HCT116 (cell line): ENCODE measurements at regions not wholly inside any gene's neighbourhood (a gene's known extent, or its start where the extent isn't known, plus 50 kb on each side); places are given as distances from the start of the nearest gene placed in this dataset.

Source experiments
- ATAC-seq: fragments of 200-7000 bp; cut with Tn5 transposase; 2 replicates; pipeline ENCODE4 v1.9.1; 2020; ENCODE audit warnings: mild to moderate bottlenecking, moderate library complexity
- BruUV-seq: library from RNA; stranded (reverse); fragments of 400-500 nt; replicated peaks from 2 replicates; lab custom pipeline; 2021; lab: Mats Ljungman, UMichigan
- CTCF ChIA-PET: fragments of 300-600 bp; sonication (Branson Sonifier 250); formaldehyde crosslinking; loops from one replicate; lab custom pipeline; 2021; ENCODE audit warnings: antibody characterized with exemption; lab: Charles Lee
- POLR2A ChIA-PET: fragments of 300-600, 350-600 bp; sonication (Branson Sonifier 250); formaldehyde crosslinking; loops from one replicate; lab custom pipeline; 2021; ENCODE audit warnings: antibody characterized with exemption; lab: Charles Lee
- RAD21 ChIA-PET, 2 experiments: fragments of 300-600 bp; sonication (Branson Sonifier 250); formaldehyde crosslinking; loops; one replicate each; lab custom pipeline; 2023; ENCODE audit warnings: low total read pairs in 2 of 2; ENCODE audit not compliant: uncharacterized antibody in 2 of 2, unreplicated experiment in 2 of 2, low non-redundant PET in 1 of 2; lab: Charles Lee
- DNase-seq: peaks from one replicate; pipeline ENCODE4 v3.0.0-alpha.2; 2010; ENCODE audit warnings: low read depth, low spot score
- H2AFZ ChIP-seq: fragments of 200-600 bp; shearing (Covaris generic), sonication (generic); 2 replicates; pipeline ENCODE4 v1.6.1; 2017; ENCODE audit warnings: low read depth, mixed run types, mixed read lengths, antibody characterized with exemption, low read length; ENCODE audit not compliant: poor library complexity, severe bottlenecking
- H3K27ac ChIP-seq: 2 replicates; pipeline ENCODE4 v1.5.1; 2012; ENCODE audit warnings: low read depth, low read length
- H3K27me3 ChIP-seq: fragments of 200-600 bp; sonication (generic); 2 replicates; pipeline ENCODE4 v1.6.1; 2016; ENCODE audit warnings: mixed run types, low read length, mixed read lengths; ENCODE audit not compliant: insufficient read depth
- H3K36me3 ChIP-seq, 2 experiments: fragments of 200-500 bp in 1 of 2; fragments of 200-600 bp in 1 of 2; sonication (Bioruptor generic) in 1 of 2; sonication (generic) in 1 of 2; 2 replicates each; pipeline versions ENCODE4 v1.5.1 to v1.6.1; 2014 to 2016; ENCODE audit warnings: low read length in 2 of 2, inconsistent platforms in 1 of 2, mixed read lengths in 1 of 2, mixed run types in 1 of 2; ENCODE audit not compliant: insufficient read depth in 2 of 2, control insufficient read depth in 1 of 2
- H3K4me1 ChIP-seq, 2 experiments: fragments of 200-600 bp in 1 of 2; sonication (generic) in 1 of 2; 2 replicates each; pipeline versions ENCODE4 v1.5.1 to v1.6.1; 2012 to 2017; ENCODE audit warnings: low read length in 2 of 2, inconsistent platforms in 1 of 2, mild to moderate bottlenecking in 1 of 2, mixed read lengths in 1 of 2, mixed run types in 1 of 2, moderate library complexity in 1 of 2; ENCODE audit not compliant: insufficient read depth in 2 of 2, control insufficient read depth in 1 of 2
- H3K4me2 ChIP-seq: fragments of 200-600 bp; sonication (generic); 2 replicates; pipeline ENCODE4 v1.6.1; 2017; ENCODE audit warnings: mixed run types, low read length, mixed read lengths
- H3K4me3 ChIP-seq, 2 experiments: fragments of 200-600 bp in 1 of 2; sonication (generic) in 1 of 2; replicated peaks in 1 of 2; 2 replicates each; pipeline ENCODE4 v1.5.1; 2011 to 2016; ENCODE audit warnings: low read length in 2 of 2, control low read depth in 1 of 2, low read depth in 1 of 2, mild to moderate bottlenecking in 1 of 2, mixed read lengths in 1 of 2, mixed run types in 1 of 2
- H3K79me2 ChIP-seq: fragments of 200-600 bp; sonication (generic); 2 replicates; pipeline ENCODE4 v1.6.1; 2017; ENCODE audit warnings: mild to moderate bottlenecking, mixed run types, low read length, moderate library complexity, mixed read lengths; ENCODE audit not compliant: insufficient read depth
- H3K9ac ChIP-seq: fragments of 200-600 bp; sonication (generic); 2 replicates; pipeline ENCODE4 v1.6.1; 2016; ENCODE audit warnings: low read length, mixed read lengths
- H3K9me2 ChIP-seq: fragments of 200-600 bp; sonication (generic), shearing (Covaris generic); 2 replicates; pipeline ENCODE4 v1.6.1; 2017; ENCODE audit warnings: mixed run types, mild to moderate bottlenecking, moderate library complexity; ENCODE audit not compliant: insufficient read depth
- H3K9me3 ChIP-seq, 2 experiments: fragments of 200-500 bp in 1 of 2; fragments of 200-600 bp in 1 of 2; sonication (Bioruptor generic) in 1 of 2; sonication (generic) in 1 of 2; 2 replicates each; pipeline ENCODE4 v1.6.1; 2014 to 2017; ENCODE audit warnings: low read length in 2 of 2, mixed read lengths in 2 of 2, inconsistent platforms in 1 of 2, low read depth in 1 of 2, mild to moderate bottlenecking in 1 of 2, mixed run types in 1 of 2, moderate library complexity in 1 of 2; ENCODE audit not compliant: control insufficient read depth in 1 of 2, insufficient read depth in 1 of 2
- H4K20me1 ChIP-seq: fragments of 200-600 bp; sonication (generic), shearing (Covaris generic); 2 replicates; pipeline ENCODE4 v1.6.1; 2017; ENCODE audit warnings: mixed run types, mild to moderate bottlenecking, moderate library complexity; ENCODE audit not compliant: insufficient read depth
- ATF3 ChIP-seq: IDR thresholded peaks from 2 replicates; pipeline ENCODE4 v1.6.1; 2012
- CEBPB ChIP-seq: IDR thresholded peaks from 2 replicates; pipeline ENCODE4 v1.6.1; 2012; ENCODE audit warnings: low read depth
- EZH2 ChIP-seq: fragments of 200-600 bp; sonication (generic); IDR thresholded peaks from 2 replicates; pipeline ENCODE4 v1.6.1; 2017; ENCODE audit warnings: antibody characterized with exemption, mixed run types
- EZH2phosphoT487 ChIP-seq: fragments of 200-600 bp; IDR thresholded peaks from 2 replicates; pipeline ENCODE4 v1.6.1; 2018; ENCODE audit warnings: antibody characterized with exemption, borderline replicate concordance
- POLR2AphosphoS5 ChIP-seq: IDR thresholded peaks from 2 replicates; pipeline ENCODE4 v1.6.1; 2011; ENCODE audit warnings: mild to moderate bottlenecking, low read depth, low read length, moderate library complexity
- RAD21 ChIP-seq: IDR thresholded peaks from 2 replicates; pipeline ENCODE4 v1.6.1; 2012; ENCODE audit warnings: low read depth, mild to moderate bottlenecking
- SP1 ChIP-seq: IDR thresholded peaks from 2 replicates; pipeline ENCODE4 v1.6.1; 2012; ENCODE audit warnings: low read depth
- TCF7L2 ChIP-seq: IDR thresholded peaks from 2 replicates; pipeline ENCODE4 v1.7.0; 2011; ENCODE audit warnings: borderline replicate concordance, inconsistent platforms; ENCODE audit not compliant: insufficient read depth, insufficient read length; ENCODE audit errors: extremely low read depth
- YY1 ChIP-seq: IDR thresholded peaks from 2 replicates; pipeline ENCODE4 v1.6.1; 2011; ENCODE audit warnings: low read length, low read depth, moderate library complexity, mild to moderate bottlenecking; ENCODE audit not compliant: insufficient replicate concordance; ENCODE audit errors: extremely low read depth
- ZBTB33 ChIP-seq: IDR thresholded peaks from 2 replicates; pipeline ENCODE4 v1.6.1; 2011; ENCODE audit warnings: mild to moderate bottlenecking, low read length, moderate library complexity; ENCODE audit not compliant: insufficient replicate concordance; ENCODE audit errors: extremely low read depth
- intact Hi-C: fragments of 100-400 bp; cut with micrococcal nuclease; formaldehyde crosslinking; loops from 2 replicates; pipeline ENCODE4 v1.10.0; 2022

- ChIA-PET POLR2A (no interaction called here), RAD21 (no interaction called here), CTCF (no interaction called here)
- no peak overlapping the region for H3K4me2 ChIP-seq
- intact Hi-C loops, result no loop called here
- TF ChIP-seq POLR2AphosphoS5 (no peak), TCF7L2 (no peak), ZBTB33 (no peak)
- no peaks in the 10 kb centered on the region for H3K4me1 ChIP-seq
- DNase-seq (no peak), ATAC-seq (no peak)
- H3K4me3 ChIP-seq, result no peak overlapping the region
- no peaks in the 10 kb centered on the region for H3K9me2 ChIP-seq
- no peak overlapping the region for H3K27ac ChIP-seq
- no peak overlapping the region for H2AFZ ChIP-seq
- H3K79me2 ChIP-seq, result no peaks in the 10 kb centered on the region
- no peaks in the 10 kb centered on the region for H3K36me3 ChIP-seq
- H4K20me1 ChIP-seq, result no peaks in the 10 kb centered on the region
- no peak overlapping the region for H3K9ac ChIP-seq
- no peaks in the 10 kb centered on the region for H3K9me3 ChIP-seq
- no TSS peak for BruUV-seq
- H3K27me3 ChIP-seq, result peaks cover 30% of the 10 kb centered on the region; the same call in 1 of the 2 replicates
Measured at GRCh38 chr16:55136356-55137150, 187.4 kb upstream of the IRX6 start.

GRCh38 chr16:55138298-55138697, 185.7 kb upstream of the IRX6 start:
- no peaks in the 10 kb centered on the region for H3K79me2 ChIP-seq
- H3K27me3 ChIP-seq, result peaks cover 30% of the 10 kb centered on the region; the same call in 1 of the 2 replicates
- intact Hi-C loops, result no loop called here
- ATAC-seq (no peak), DNase-seq (no peak)
- no peak for TF ChIP-seq CEBPB
- TF ChIP-seq TCF7L2, result no peak
- no peak for TF ChIP-seq POLR2AphosphoS5
- TF ChIP-seq EZH2, result no peak
- no peak for TF ChIP-seq ATF3
- TF ChIP-seq YY1, result no peak
- TF ChIP-seq EZH2phosphoT487, result no peak
- no peak for TF ChIP-seq RAD21
- no peak for TF ChIP-seq SP1
- H3K9me2 ChIP-seq, result no peaks in the 10 kb centered on the region
- ChIA-PET CTCF (no interaction called here), RAD21 (no interaction called here), POLR2A (interaction anchor here (0.5 kb wide), 1 partner anchor 176 kb away, joined by 4 read pairs; no protein-coding TSS in a partner anchor)
- no peaks in the 10 kb centered on the region for H3K9me3 ChIP-seq
- H3K4me3 ChIP-seq, result no peak overlapping the region
- no peak overlapping the region for H2AFZ ChIP-seq
- no peak overlapping the region for H3K9ac ChIP-seq
- no peaks in the 10 kb centered on the region for H4K20me1 ChIP-seq
- BruUV-seq, result no TSS peak
- H3K4me2 ChIP-seq, result no peak overlapping the region
- H3K4me1 ChIP-seq, result no peaks in the 10 kb centered on the region
- no peaks in the 10 kb centered on the region for H3K36me3 ChIP-seq
- H3K27ac ChIP-seq, result no peak overlapping the region
